Calu3 (cell line): ENCODE measurements at regions not wholly inside any gene's neighbourhood (a gene's known extent, or its start where the extent isn't known, plus 50 kb on each side); places are given as distances from the start of the nearest gene placed in this dataset.

Experiments used
- BruUV-seq: library from RNA; stranded (reverse); fragments of 400-500 nt; replicated peaks from 2 replicates; lab custom pipeline; 2021; lab: Mats Ljungman, UMichigan
- CTCF ChIA-PET: fragments of 300-600 bp; sonication (Branson Sonifier 250); formaldehyde crosslinking; loops from one replicate; lab custom pipeline; 2022; ENCODE audit warnings: antibody characterized with exemption; lab: Charles Lee
- DNase-seq: peaks from one replicate; pipeline ENCODE4 v3.0.0; 2022
- H3K27ac Mint-ChIP-seq: one replicate; pipeline ENCODE4 v1.8.0; 2022; ENCODE audit warnings: mixed read lengths; ENCODE audit not compliant: unreplicated experiment
- H3K27me3 Mint-ChIP-seq: one replicate; pipeline ENCODE4 v1.8.0; 2022; ENCODE audit warnings: mixed read lengths; ENCODE audit not compliant: unreplicated experiment
- H3K36me3 Mint-ChIP-seq: one replicate; pipeline ENCODE4 v1.8.0; 2022; ENCODE audit warnings: mild to moderate bottlenecking, moderate library complexity, mixed read lengths; ENCODE audit not compliant: insufficient read depth, unreplicated experiment
- H3K4me1 Mint-ChIP-seq: one replicate; pipeline ENCODE4 v1.8.0; 2022; ENCODE audit warnings: mild to moderate bottlenecking, low read depth, mixed read lengths; ENCODE audit not compliant: unreplicated experiment
- H3K4me3 Mint-ChIP-seq: one replicate; pipeline ENCODE4 v1.8.0; 2022; ENCODE audit warnings: mild to moderate bottlenecking, low read depth, moderate library complexity, mixed read lengths; ENCODE audit not compliant: unreplicated experiment
- H3K9me3 Mint-ChIP-seq: one replicate; pipeline ENCODE4 v1.8.0; 2022; ENCODE audit warnings: low read depth, mixed read lengths; ENCODE audit not compliant: unreplicated experiment
- intact Hi-C: fragments of 100-400 bp; cut with micrococcal nuclease; formaldehyde crosslinking; loops from one replicate; pipeline ENCODE4 v1.10.0; 2022; ENCODE audit not compliant: unreplicated experiment
- TF ChIP-seq, protein P1 (sequence below): fragments of 200-600 bp; IDR thresholded peaks from one replicate; pipeline ENCODE4 v1.8.0; 2022; ENCODE audit warnings: antibody characterized with exemption; ENCODE audit not compliant: unreplicated experiment

DNA sequence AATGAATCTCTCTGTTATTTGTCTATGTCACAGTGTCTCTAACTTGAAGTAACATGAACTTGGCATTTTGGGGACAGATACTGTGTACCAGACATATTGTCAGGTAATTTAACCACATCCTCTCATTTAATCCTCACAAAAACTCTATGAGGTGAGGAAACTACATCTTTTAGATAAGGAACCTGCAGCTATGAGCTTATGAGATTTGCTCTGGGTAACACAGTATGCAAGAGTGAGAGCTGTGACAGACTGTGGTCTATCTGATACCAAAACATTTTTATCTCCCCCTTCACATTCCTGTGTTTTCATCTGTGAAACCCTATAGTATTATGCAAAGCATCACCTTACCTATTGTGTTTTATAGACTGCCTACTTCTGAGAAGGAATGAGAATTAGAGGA, 58.4 kb upstream of the HS3ST1 start:
- peaks cover 46% of the 10 kb centered on the region for H3K4me1 Mint-ChIP-seq
- CTCF ChIA-PET: interaction anchor here (1.0 kb wide), 1 partner anchor 16 kb away, joined by 3 read pairs; no protein-coding TSS in a partner anchor
- intact Hi-C loops: no loop called here

DNA sequence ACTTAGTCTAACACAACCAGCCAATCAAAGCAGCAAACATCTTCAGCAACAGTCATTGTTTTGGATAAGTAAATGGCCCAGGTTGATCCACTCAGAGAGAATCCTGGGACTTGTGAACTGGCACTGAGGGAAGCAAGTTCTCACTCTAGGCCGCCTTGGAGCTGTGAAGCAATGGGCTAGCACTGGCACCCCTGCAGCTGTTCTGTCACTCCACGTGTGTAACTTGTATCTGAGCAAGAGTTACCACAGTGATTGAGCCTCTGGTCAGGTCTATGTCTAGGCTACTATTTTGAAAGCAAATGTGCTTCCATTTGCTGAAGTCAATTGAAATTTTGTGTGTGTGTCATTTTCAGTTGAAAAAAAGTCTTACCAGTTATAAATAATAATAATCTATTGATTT, 57.2 kb upstream of the HS3ST1 start:
- no peak for DNase-seq
- BruUV-seq: no TSS peak
- Mint-ChIP-seq H3K27me3 (no peaks in the 10 kb centered on the region), H3K4me1 (peaks cover 43% of the 10 kb centered on the region), H3K9me3 (no peaks in the 10 kb centered on the region), H3K36me3 (no peaks in the 10 kb centered on the region), H3K27ac (no peak overlapping the region), H3K4me3 (no peak overlapping the region)
- intact Hi-C loops: no loop called here
- TF ChIP-seq, protein P1, sequence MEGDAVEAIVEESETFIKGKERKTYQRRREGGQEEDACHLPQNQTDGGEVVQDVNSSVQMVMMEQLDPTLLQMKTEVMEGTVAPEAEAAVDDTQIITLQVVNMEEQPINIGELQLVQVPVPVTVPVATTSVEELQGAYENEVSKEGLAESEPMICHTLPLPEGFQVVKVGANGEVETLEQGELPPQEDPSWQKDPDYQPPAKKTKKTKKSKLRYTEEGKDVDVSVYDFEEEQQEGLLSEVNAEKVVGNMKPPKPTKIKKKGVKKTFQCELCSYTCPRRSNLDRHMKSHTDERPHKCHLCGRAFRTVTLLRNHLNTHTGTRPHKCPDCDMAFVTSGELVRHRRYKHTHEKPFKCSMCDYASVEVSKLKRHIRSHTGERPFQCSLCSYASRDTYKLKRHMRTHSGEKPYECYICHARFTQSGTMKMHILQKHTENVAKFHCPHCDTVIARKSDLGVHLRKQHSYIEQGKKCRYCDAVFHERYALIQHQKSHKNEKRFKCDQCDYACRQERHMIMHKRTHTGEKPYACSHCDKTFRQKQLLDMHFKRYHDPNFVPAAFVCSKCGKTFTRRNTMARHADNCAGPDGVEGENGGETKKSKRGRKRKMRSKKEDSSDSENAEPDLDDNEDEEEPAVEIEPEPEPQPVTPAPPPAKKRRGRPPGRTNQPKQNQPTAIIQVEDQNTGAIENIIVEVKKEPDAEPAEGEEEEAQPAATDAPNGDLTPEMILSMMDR: no peak
- CTCF ChIA-PET: no interaction called here

More for the DNA sequence above, 58.4 kb upstream of the HS3ST1 start:
- H3K36me3 Mint-ChIP-seq: no peaks in the 10 kb centered on the region
- no peak for DNase-seq
- H3K4me3 Mint-ChIP-seq: no peak overlapping the region
- H3K9me3 Mint-ChIP-seq: no peaks in the 10 kb centered on the region
- TF ChIP-seq, protein P1: no peak
- no peak overlapping the region for H3K27ac Mint-ChIP-seq
- H3K27me3 Mint-ChIP-seq: no peaks in the 10 kb centered on the region
- BruUV-seq: no TSS peak

DNA sequence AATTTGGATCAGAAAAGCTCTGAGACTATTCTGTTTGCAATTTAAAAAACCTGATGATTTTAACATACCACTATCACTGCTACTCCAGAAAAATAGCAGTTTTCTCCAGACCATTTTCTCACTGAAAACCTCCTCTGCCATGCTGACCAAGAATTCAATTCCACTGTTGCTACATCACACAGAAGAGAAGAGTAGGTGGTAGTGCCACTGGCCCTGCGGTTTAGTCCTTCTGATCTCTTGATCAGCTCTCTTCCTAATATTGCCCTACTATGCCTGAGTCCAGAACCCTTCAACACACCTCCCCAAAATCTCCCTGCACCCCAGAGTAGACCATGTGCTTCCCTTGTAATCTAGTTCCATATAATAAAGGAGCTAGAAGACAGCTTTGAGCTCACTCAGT, 55.8 kb upstream of the HS3ST1 start:
- Mint-ChIP-seq H3K9me3 (no peaks in the 10 kb centered on the region), H3K4me3 (no peak overlapping the region)
- CTCF ChIA-PET: no interaction called here

DNA sequence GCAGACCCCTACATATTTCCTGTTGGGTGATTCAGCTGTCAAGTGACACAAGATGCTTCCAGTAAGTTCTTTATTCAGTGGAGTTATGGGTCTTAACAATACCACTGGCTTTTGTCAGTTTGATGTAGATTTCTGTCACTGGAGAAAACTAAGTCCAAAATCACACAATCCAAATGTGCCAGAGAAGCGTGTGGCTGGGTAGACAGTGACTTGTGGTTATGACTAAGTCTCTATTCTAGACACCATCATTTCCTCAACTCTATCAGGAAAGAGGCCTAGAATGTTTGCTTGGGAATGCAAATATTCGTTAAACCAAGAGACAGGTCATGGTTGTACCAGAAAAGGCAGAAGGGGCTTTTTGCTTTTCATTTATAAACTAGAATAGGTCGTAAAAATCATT, 54.4 kb upstream of the HS3ST1 start:
- peaks cover 2% of the 10 kb centered on the region for H3K9me3 Mint-ChIP-seq

More for the DNA sequence above, 55.8 kb upstream of the HS3ST1 start:
- no peak overlapping the region for H3K27ac Mint-ChIP-seq
- H3K27me3 Mint-ChIP-seq: no peaks in the 10 kb centered on the region
- H3K36me3 Mint-ChIP-seq: no peaks in the 10 kb centered on the region
- DNase-seq: no peak
- intact Hi-C loops: no loop called here
- BruUV-seq: no TSS peak
- TF ChIP-seq, protein P1: no peak
- H3K4me1 Mint-ChIP-seq: peaks cover 31% of the 10 kb centered on the region

More for the DNA sequence above, 54.4 kb upstream of the HS3ST1 start:
- TF ChIP-seq, protein P1: no peak
- H3K4me3 Mint-ChIP-seq: no peak overlapping the region
- CTCF ChIA-PET: no interaction called here
- peaks cover 16% of the 10 kb centered on the region for H3K4me1 Mint-ChIP-seq
- no peaks in the 10 kb centered on the region for H3K36me3 Mint-ChIP-seq
- H3K27me3 Mint-ChIP-seq: no peaks in the 10 kb centered on the region
- no peak overlapping the region for H3K27ac Mint-ChIP-seq
- DNase-seq: no peak
- intact Hi-C loops: no loop called here
- BruUV-seq: no TSS peak
